ENCODE measurements at regions not wholly inside any gene's neighbourhood (a gene's known extent, or its start where the extent isn't known, plus 50 kb on each side); places are given as distances from the start of the nearest gene placed in this dataset.

DNA sequence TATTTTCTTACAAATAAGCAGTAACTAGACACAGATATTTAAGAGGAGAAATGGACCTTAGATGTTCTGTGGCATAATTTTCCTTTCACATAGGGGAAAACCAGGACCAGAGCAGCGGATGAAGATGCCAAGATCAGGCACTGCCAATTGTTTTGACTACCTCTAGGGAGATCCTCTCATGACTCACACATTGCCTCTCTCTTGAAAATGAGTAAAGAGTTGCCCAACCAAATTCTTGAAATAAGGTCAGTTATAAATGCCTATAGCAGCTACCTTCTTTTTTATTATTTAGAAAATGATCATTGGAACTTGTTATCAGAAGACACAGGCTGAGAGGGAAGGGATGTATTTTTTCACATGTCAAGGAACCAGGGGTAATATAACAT lies 263.4 kb upstream of the PLEKHG7 start:
- no peak for TF ChIP-seq RFX5 (IDR thresholded peaks at IDR 0.05)
- TF ChIP-seq TP53 (CRISPR knock-in tag; IDR thresholded peaks at IDR 0.05): no peak
- TF ChIP-seq, protein P1, sequence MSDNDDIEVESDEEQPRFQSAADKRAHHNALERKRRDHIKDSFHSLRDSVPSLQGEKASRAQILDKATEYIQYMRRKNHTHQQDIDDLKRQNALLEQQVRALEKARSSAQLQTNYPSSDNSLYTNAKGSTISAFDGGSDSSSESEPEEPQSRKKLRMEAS (IDR thresholded peaks at IDR 0.05): no peak
- no peak for TF ChIP-seq BHLHE40 (IDR thresholded peaks at IDR 0.05; ENCODE audit: low read depth, low read length)
- TF ChIP-seq, protein P2, sequence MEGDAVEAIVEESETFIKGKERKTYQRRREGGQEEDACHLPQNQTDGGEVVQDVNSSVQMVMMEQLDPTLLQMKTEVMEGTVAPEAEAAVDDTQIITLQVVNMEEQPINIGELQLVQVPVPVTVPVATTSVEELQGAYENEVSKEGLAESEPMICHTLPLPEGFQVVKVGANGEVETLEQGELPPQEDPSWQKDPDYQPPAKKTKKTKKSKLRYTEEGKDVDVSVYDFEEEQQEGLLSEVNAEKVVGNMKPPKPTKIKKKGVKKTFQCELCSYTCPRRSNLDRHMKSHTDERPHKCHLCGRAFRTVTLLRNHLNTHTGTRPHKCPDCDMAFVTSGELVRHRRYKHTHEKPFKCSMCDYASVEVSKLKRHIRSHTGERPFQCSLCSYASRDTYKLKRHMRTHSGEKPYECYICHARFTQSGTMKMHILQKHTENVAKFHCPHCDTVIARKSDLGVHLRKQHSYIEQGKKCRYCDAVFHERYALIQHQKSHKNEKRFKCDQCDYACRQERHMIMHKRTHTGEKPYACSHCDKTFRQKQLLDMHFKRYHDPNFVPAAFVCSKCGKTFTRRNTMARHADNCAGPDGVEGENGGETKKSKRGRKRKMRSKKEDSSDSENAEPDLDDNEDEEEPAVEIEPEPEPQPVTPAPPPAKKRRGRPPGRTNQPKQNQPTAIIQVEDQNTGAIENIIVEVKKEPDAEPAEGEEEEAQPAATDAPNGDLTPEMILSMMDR (IDR thresholded peaks at IDR 0.05): no peak
- TF ChIP-seq POLR2A (IDR thresholded peaks at IDR 0.05; ENCODE audit: low read length): no peak
- TF ChIP-seq RCOR1 (IDR thresholded peaks at IDR 0.05; ENCODE audit: low read depth, low read length): no peak
- peak in 1 of 2 experiments; percentile 41; a peak in 2 of 5 replicates for TF ChIP-seq RAD21 (conservative IDR thresholded peaks at IDR 0.05 in 1 of 2, IDR thresholded peaks at IDR 0.05 in 1 of 2)
- no peak for TF ChIP-seq CHD4 (IDR thresholded peaks at IDR 0.05; ENCODE audit: borderline replicate concordance)
- no peak for TF ChIP-seq CHD2 (IDR thresholded peaks at IDR 0.05; ENCODE audit: low read length, partially characterized antibody)
- no peak for TF ChIP-seq PHF8 (IDR thresholded peaks at IDR 0.05; ENCODE audit: borderline replicate concordance, low read depth)
- TF ChIP-seq KDM1A (IDR thresholded peaks at IDR 0.05; ENCODE audit: low read depth): no peak
- peak; percentile 84 for TF ChIP-seq JUNB (IDR thresholded peaks at IDR 0.05)

All from A549 (cell line).